ENCODE measurements at regions not wholly inside any gene's neighbourhood (a gene's known extent, or its start where the extent isn't known, plus 50 kb on each side); places are given as distances from the start of the nearest gene placed in this dataset.

DNA sequence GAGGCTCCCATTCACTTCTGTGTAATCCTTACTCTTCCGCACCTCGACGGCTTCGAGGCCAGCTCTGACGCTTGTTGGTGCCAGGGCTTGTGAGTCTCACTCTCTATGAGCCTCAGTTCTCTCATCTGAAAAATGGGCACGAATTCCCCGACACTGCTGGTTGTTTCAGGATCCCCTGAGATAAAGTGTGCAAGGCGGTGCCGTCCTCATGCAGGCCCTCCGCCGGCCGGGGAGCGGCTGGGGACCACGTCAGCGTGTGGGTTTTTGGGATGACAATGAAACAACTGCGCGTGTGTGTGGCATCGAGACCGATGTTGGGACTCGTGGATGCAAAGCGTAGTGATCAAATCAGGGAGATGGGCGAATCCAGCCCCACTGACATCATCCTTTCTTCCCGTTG lies 75.6 kb downstream of the FOXL3 start:
- TF ChIP-seq, protein P1, sequence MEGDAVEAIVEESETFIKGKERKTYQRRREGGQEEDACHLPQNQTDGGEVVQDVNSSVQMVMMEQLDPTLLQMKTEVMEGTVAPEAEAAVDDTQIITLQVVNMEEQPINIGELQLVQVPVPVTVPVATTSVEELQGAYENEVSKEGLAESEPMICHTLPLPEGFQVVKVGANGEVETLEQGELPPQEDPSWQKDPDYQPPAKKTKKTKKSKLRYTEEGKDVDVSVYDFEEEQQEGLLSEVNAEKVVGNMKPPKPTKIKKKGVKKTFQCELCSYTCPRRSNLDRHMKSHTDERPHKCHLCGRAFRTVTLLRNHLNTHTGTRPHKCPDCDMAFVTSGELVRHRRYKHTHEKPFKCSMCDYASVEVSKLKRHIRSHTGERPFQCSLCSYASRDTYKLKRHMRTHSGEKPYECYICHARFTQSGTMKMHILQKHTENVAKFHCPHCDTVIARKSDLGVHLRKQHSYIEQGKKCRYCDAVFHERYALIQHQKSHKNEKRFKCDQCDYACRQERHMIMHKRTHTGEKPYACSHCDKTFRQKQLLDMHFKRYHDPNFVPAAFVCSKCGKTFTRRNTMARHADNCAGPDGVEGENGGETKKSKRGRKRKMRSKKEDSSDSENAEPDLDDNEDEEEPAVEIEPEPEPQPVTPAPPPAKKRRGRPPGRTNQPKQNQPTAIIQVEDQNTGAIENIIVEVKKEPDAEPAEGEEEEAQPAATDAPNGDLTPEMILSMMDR (IDR thresholded peaks at IDR 0.05) = no peak
- no peak for TF ChIP-seq POLR2AphosphoS5 (IDR thresholded peaks at IDR 0.05)
- TF ChIP-seq POLR2A (IDR thresholded peaks at IDR 0.05) = no peak

Measured in breast epithelium (tissue), 3 donors.